ENCODE measurements at regions not wholly inside any gene's neighbourhood (a gene's known extent, or its start where the extent isn't known, plus 50 kb on each side); places are given as distances from the start of the nearest gene placed in this dataset.

GRCh38 chr11:92656783-92657182 is 312.7 kb upstream of the MTNR1B start:
- no peaks in the 10 kb centered on the region for H3K79me2 ChIP-seq (ENCODE audit: insufficient read depth, low read length)
- H3K9me2 ChIP-seq (replicated peaks; ENCODE audit: insufficient read depth, low read length), result no peaks in the 10 kb centered on the region
- no peak overlapping the region for H3K4me3 ChIP-seq (ENCODE audit: insufficient read depth, low read length, poor library complexity, severe bottlenecking)
- H4K20me1 ChIP-seq (ENCODE audit: low read depth, low read length), result no peaks in the 10 kb centered on the region
- H3K9me3 ChIP-seq (ENCODE audit: insufficient read depth, low read length), result no peaks in the 10 kb centered on the region
- H3K9ac ChIP-seq (ENCODE audit: low read length), result no peak overlapping the region
- TF ChIP-seq EZH2phosphoT487 (conservative IDR thresholded peaks at IDR 0.05; ENCODE audit: low read length) (no peak), CTCF (IDR thresholded peaks at IDR 0.05; ENCODE audit: insufficient read depth, low read length, poor library complexity, severe bottlenecking) (no peak)
- H2AFZ ChIP-seq (ENCODE audit: low read depth, low read length, severe bottlenecking), result no peak overlapping the region
- no peaks in the 10 kb centered on the region for H3K36me3 ChIP-seq (ENCODE audit: low read length)
- no peak overlapping the region for H3K4me2 ChIP-seq (ENCODE audit: low read depth, low read length, poor library complexity, severe bottlenecking)
- no peak overlapping the region for H3K27ac ChIP-seq (ENCODE audit: low read depth, low read length)
- no peaks in the 10 kb centered on the region for H3K27me3 ChIP-seq (ENCODE audit: low read length)
- no peaks in the 10 kb centered on the region for H3F3A ChIP-seq (ENCODE audit: insufficient read depth)

- Histone ChIP-seq H3K27me3 (ENCODE audit: low read length) (no peaks in the 10 kb centered on the region), H4K20me1 (ENCODE audit: low read depth, low read length) (no peaks in the 10 kb centered on the region), H3K4me3 (ENCODE audit: insufficient read depth, low read length, poor library complexity, severe bottlenecking) (no peak overlapping the region), H2AFZ (ENCODE audit: low read depth, low read length, severe bottlenecking) (no peak overlapping the region), H3K36me3 (ENCODE audit: low read length) (no peaks in the 10 kb centered on the region), H3K27ac (ENCODE audit: low read depth, low read length) (no peak overlapping the region), H3K9me3 (ENCODE audit: insufficient read depth, low read length) (no peaks in the 10 kb centered on the region), H3K79me2 (ENCODE audit: insufficient read depth, low read length) (no peaks in the 10 kb centered on the region), H3K9ac (ENCODE audit: low read length) (no peak overlapping the region), H3K4me2 (ENCODE audit: low read depth, low read length, poor library complexity, severe bottlenecking) (no peak overlapping the region), H3K9me2 (replicated peaks; ENCODE audit: insufficient read depth, low read length) (no peaks in the 10 kb centered on the region), H3F3A (ENCODE audit: insufficient read depth) (no peaks in the 10 kb centered on the region)
- TF ChIP-seq EZH2phosphoT487 (conservative IDR thresholded peaks at IDR 0.05; ENCODE audit: low read length) (no peak), CTCF (IDR thresholded peaks at IDR 0.05; ENCODE audit: insufficient read depth, low read length, poor library complexity, severe bottlenecking) (no peak)
Observed at GRCh38 chr11:92657226-92657625, 312.2 kb upstream of the MTNR1B start.

GRCh38 chr11:92658733-92659132 is 310.7 kb upstream of the MTNR1B start:
- TF ChIP-seq CTCF (IDR thresholded peaks at IDR 0.05; ENCODE audit: insufficient read depth, low read length, poor library complexity, severe bottlenecking), result no peak
- no peak for TF ChIP-seq EZH2phosphoT487 (conservative IDR thresholded peaks at IDR 0.05; ENCODE audit: low read length)
- no peaks in the 10 kb centered on the region for H4K20me1 ChIP-seq (ENCODE audit: low read depth, low read length)
- no peak overlapping the region for H2AFZ ChIP-seq (ENCODE audit: low read depth, low read length, severe bottlenecking)
- no peaks in the 10 kb centered on the region for H3K27me3 ChIP-seq (ENCODE audit: low read length)
- no peak overlapping the region for H3K4me3 ChIP-seq (ENCODE audit: insufficient read depth, low read length, poor library complexity, severe bottlenecking)
- no peak overlapping the region for H3K9ac ChIP-seq (ENCODE audit: low read length)
- no peak overlapping the region for H3K4me2 ChIP-seq (ENCODE audit: low read depth, low read length, poor library complexity, severe bottlenecking)
- no peaks in the 10 kb centered on the region for H3K36me3 ChIP-seq (ENCODE audit: low read length)
- no peaks in the 10 kb centered on the region for H3F3A ChIP-seq (ENCODE audit: insufficient read depth)
- no peaks in the 10 kb centered on the region for H3K9me2 ChIP-seq (replicated peaks; ENCODE audit: insufficient read depth, low read length)
- H3K27ac ChIP-seq (ENCODE audit: low read depth, low read length), result no peak overlapping the region
- H3K79me2 ChIP-seq (ENCODE audit: insufficient read depth, low read length), result no peaks in the 10 kb centered on the region
- no peaks in the 10 kb centered on the region for H3K9me3 ChIP-seq (ENCODE audit: insufficient read depth, low read length)

All from SU-DHL-6 (cell line).